ENCODE measurements at regions not wholly inside any gene's neighbourhood (a gene's known extent, or its start where the extent isn't known, plus 50 kb on each side); places are given as distances from the start of the nearest gene placed in this dataset.

GRCh38 chr21:35395728-35396127 lies 346.6 kb upstream of the RUNX1 start (continued):
- TF ChIP-seq CSDC2 (CRISPR knock-in tag; IDR thresholded peaks at IDR 0.05): no peak

GRCh38 chr21:35394634-35395369 lies 345.7 kb upstream of the RUNX1 start:
- TF ChIP-seq ZNF565 (CRISPR knock-in tag; conservative IDR thresholded peaks at IDR 0.05; ENCODE audit: low read depth): no peak
- TF ChIP-seq SNAI2 (CRISPR knock-in tag; IDR thresholded peaks at IDR 0.05): no peak
- TF ChIP-seq TCF4 (CRISPR knock-in tag; IDR thresholded peaks at IDR 0.05; ENCODE audit: borderline replicate concordance): no peak
- TF ChIP-seq ARNTL (CRISPR knock-in tag; IDR thresholded peaks at IDR 0.05; ENCODE audit: borderline replicate concordance, low read depth): no peak
- TF ChIP-seq, protein P1, sequence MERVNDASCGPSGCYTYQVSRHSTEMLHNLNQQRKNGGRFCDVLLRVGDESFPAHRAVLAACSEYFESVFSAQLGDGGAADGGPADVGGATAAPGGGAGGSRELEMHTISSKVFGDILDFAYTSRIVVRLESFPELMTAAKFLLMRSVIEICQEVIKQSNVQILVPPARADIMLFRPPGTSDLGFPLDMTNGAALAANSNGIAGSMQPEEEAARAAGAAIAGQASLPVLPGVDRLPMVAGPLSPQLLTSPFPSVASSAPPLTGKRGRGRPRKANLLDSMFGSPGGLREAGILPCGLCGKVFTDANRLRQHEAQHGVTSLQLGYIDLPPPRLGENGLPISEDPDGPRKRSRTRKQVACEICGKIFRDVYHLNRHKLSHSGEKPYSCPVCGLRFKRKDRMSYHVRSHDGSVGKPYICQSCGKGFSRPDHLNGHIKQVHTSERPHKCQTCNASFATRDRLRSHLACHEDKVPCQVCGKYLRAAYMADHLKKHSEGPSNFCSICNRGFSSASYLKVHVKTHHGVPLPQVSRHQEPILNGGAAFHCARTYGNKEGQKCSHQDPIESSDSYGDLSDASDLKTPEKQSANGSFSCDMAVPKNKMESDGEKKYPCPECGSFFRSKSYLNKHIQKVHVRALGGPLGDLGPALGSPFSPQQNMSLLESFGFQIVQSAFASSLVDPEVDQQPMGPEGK (CRISPR knock-in tag; IDR thresholded peaks at IDR 0.05; ENCODE audit: borderline replicate concordance): no peak
- TF ChIP-seq, protein P2, sequence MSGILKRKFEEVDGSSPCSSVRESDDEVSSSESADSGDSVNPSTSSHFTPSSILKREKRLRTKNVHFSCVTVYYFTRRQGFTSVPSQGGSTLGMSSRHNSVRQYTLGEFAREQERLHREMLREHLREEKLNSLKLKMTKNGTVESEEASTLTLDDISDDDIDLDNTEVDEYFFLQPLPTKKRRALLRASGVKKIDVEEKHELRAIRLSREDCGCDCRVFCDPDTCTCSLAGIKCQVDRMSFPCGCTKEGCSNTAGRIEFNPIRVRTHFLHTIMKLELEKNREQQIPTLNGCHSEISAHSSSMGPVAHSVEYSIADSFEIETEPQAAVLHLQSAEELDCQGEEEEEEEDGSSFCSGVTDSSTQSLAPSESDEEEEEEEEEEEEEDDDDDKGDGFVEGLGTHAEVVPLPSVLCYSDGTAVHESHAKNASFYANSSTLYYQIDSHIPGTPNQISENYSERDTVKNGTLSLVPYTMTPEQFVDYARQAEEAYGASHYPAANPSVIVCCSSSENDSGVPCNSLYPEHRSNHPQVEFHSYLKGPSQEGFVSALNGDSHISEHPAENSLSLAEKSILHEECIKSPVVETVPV (CRISPR knock-in tag; IDR thresholded peaks at IDR 0.05): no peak
- TF ChIP-seq ISL1 (CRISPR knock-in tag; IDR thresholded peaks at IDR 0.05): no peak
- TF ChIP-seq CSDC2 (CRISPR knock-in tag; IDR thresholded peaks at IDR 0.05): no peak
- ATAC-seq: no peak

GRCh38 chr21:35394049-35394448 lies 344.9 kb upstream of the RUNX1 start:
- ATAC-seq: no peak
- no peak for TF ChIP-seq ESRRG (CRISPR knock-in tag; IDR thresholded peaks at IDR 0.05)
- TF ChIP-seq ISL1 (CRISPR knock-in tag; IDR thresholded peaks at IDR 0.05): no peak

GRCh38 chr21:35390013-35390776 lies 341.1 kb upstream of the RUNX1 start:
- ATAC-seq: peak; percentile 95
- TF ChIP-seq, protein P3, sequence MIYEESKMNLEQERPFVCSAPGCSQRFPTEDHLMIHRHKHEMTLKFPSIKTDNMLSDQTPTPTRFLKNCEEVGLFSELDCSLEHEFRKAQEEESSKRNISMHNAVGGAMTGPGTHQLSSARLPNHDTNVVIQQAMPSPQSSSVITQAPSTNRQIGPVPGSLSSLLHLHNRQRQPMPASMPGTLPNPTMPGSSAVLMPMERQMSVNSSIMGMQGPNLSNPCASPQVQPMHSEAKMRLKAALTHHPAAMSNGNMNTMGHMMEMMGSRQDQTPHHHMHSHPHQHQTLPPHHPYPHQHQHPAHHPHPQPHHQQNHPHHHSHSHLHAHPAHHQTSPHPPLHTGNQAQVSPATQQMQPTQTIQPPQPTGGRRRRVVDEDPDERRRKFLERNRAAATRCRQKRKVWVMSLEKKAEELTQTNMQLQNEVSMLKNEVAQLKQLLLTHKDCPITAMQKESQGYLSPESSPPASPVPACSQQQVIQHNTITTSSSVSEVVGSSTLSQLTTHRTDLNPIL (CRISPR knock-in tag; IDR thresholded peaks at IDR 0.05; ENCODE audit: low read depth): no peak
- TF ChIP-seq ZNF8 (CRISPR knock-in tag; IDR thresholded peaks at IDR 0.05) (no peak), TOX (CRISPR knock-in tag; IDR thresholded peaks at IDR 0.05; ENCODE audit: borderline replicate concordance) (no peak), BACH2 (CRISPR knock-in tag; IDR thresholded peaks at IDR 0.05; ENCODE audit: borderline replicate concordance) (no peak)
- TF ChIP-seq, protein P4, sequence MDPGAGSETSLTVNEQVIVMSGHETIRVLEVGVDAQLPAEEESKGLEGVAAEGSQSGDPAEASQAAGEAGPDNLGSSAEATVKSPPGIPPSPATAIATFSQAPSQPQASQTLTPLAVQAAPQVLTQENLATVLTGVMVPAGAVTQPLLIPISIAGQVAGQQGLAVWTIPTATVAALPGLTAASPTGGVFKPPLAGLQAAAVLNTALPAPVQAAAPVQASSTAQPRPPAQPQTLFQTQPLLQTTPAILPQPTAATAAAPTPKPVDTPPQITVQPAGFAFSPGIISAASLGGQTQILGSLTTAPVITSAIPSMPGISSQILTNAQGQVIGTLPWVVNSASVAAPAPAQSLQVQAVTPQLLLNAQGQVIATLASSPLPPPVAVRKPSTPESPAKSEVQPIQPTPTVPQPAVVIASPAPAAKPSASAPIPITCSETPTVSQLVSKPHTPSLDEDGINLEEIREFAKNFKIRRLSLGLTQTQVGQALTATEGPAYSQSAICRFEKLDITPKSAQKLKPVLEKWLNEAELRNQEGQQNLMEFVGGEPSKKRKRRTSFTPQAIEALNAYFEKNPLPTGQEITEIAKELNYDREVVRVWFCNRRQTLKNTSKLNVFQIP (CRISPR knock-in tag; IDR thresholded peaks at IDR 0.05; ENCODE audit: borderline replicate concordance, low read depth): no peak

GRCh38 chr21:35386491-35387079 lies 337.5 kb upstream of the RUNX1 start:
- TF ChIP-seq BACH2 (CRISPR knock-in tag; IDR thresholded peaks at IDR 0.05; ENCODE audit: borderline replicate concordance) (no peak), ZNF565 (CRISPR knock-in tag; conservative IDR thresholded peaks at IDR 0.05; ENCODE audit: low read depth) (no peak), RARB (CRISPR knock-in tag; IDR thresholded peaks at IDR 0.05) (no peak), OSR1 (CRISPR knock-in tag; IDR thresholded peaks at IDR 0.05) (no peak), ZFP3 (CRISPR knock-in tag; IDR thresholded peaks at IDR 0.05) (no peak), TOX (CRISPR knock-in tag; IDR thresholded peaks at IDR 0.05; ENCODE audit: borderline replicate concordance) (no peak), TSHZ2 (CRISPR knock-in tag; IDR thresholded peaks at IDR 0.05) (no peak), TCF4 (CRISPR knock-in tag; IDR thresholded peaks at IDR 0.05; ENCODE audit: borderline replicate concordance) (no peak), ARNTL (CRISPR knock-in tag; IDR thresholded peaks at IDR 0.05; ENCODE audit: borderline replicate concordance, low read depth) (no peak)
- TF ChIP-seq, protein P4 (CRISPR knock-in tag; IDR thresholded peaks at IDR 0.05; ENCODE audit: borderline replicate concordance, low read depth): no peak
- TF ChIP-seq, protein P2 (CRISPR knock-in tag; IDR thresholded peaks at IDR 0.05): no peak

More at GRCh38 chr21:35386491-35387079, 337.5 kb upstream of the RUNX1 start:
- no peak for ATAC-seq

Measured in SK-N-SH treated with all-trans-retinoic acid at 6 μM for 48 hours (cell line).